ENCODE measurements at regions not wholly inside any gene's neighbourhood (a gene's known extent, or its start where the extent isn't known, plus 50 kb on each side); places are given as distances from the start of the nearest gene placed in this dataset.

DNA sequence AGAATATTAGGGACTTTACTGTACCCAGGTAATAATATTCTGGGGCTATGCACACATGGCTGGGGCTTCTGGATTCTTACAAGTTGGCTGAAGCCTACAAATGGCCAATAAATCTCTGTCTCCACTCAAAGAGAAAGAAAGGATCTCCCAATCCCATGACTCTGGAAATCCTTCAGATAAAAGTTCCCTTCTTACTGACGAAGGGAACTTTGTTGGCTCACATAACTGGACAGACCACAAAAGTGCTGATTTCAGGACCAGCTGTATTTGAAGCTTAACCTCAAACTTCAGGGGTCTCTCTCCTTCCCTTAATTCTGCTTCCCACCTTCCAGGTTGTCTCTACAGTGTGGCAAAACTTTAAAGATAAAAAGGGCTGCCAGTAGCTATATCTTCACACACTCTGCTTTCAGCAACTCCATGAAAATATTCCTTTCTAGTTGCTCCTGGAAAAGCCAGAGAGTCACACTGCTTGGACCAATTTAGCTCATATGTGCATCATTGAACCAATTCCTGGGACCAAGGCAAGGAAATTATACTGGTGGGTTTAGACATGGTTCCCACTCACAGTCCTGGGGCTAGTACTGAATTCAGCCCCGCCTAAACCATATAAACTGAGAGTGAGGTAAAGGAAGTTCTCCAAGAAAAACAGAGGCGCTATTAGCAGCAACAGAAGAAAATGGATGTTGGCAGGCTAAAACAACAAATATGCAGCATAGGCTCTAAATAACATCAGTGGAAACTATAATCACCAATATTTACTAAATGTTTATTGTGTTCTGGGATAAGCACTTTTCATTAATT lies 290.0 kb upstream of the GADL1 start:
- peaks cover 2% of the 10 kb centered on the region for H3K27me3 Mint-ChIP-seq
- H3K4me3 Mint-ChIP-seq = no peak overlapping the region
- no peaks in the 10 kb centered on the region for H3K36me3 Mint-ChIP-seq (ENCODE audit: low read depth)
- DNase-seq = no peak
- intact Hi-C loops (cut with micrococcal nuclease) = no loop called here
- H3K9me3 Mint-ChIP-seq = peaks cover 15% of the 10 kb centered on the region
- H3K27ac Mint-ChIP-seq = no peak overlapping the region
- H3K4me1 Mint-ChIP-seq = no peaks in the 10 kb centered on the region

DNA sequence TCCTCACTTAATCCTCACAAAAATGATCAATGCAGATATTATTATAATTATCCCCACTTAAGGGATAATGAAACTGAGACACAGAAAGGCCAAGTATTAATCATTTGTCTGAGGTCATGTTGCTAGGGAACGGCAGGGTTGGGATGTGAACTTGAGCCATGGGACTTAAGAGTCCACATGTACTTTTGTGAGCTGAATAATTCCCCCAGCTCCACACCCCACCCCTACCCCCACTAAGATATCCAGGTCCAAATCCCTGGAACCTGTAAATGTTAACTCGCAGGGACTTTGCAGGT lies 290.5 kb upstream of the GADL1 start:
- DNase-seq = no peak
- no peaks in the 10 kb centered on the region for H3K36me3 Mint-ChIP-seq (ENCODE audit: low read depth)
- H3K4me1 Mint-ChIP-seq = no peaks in the 10 kb centered on the region
- no peak overlapping the region for H3K27ac Mint-ChIP-seq
- peaks cover 15% of the 10 kb centered on the region for H3K9me3 Mint-ChIP-seq
- no peak overlapping the region for H3K4me3 Mint-ChIP-seq
- intact Hi-C loops (cut with micrococcal nuclease) = no loop called here
- H3K27me3 Mint-ChIP-seq = peaks cover 2% of the 10 kb centered on the region

DNA sequence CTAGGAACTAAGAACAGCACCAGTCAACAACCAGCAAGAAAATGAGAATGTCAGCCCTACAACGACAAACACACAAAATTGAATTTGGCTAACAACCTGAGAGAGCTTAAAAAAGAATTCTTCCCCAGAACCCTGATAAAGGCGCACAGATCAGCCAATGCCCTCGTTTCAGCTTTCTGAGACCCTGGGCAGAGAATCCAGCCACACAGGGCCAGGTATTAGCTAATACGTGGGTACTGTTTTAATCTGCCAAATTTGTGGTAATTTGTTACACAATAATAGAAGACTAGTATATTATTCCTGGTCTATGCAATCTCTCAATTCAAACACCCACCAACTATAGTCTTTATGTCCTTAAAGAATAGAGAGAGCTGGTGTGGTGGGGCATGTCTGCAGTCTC lies 291.6 kb upstream of the GADL1 start:
- no peaks in the 10 kb centered on the region for H3K4me1 Mint-ChIP-seq
- H3K9me3 Mint-ChIP-seq = peaks cover 12% of the 10 kb centered on the region
- peaks cover 2% of the 10 kb centered on the region for H3K27me3 Mint-ChIP-seq
- no peak overlapping the region for H3K27ac Mint-ChIP-seq
- DNase-seq = no peak
- H3K4me3 Mint-ChIP-seq = no peak overlapping the region
- intact Hi-C loops (cut with micrococcal nuclease) = no loop called here
- H3K36me3 Mint-ChIP-seq (ENCODE audit: low read depth) = no peaks in the 10 kb centered on the region

DNA sequence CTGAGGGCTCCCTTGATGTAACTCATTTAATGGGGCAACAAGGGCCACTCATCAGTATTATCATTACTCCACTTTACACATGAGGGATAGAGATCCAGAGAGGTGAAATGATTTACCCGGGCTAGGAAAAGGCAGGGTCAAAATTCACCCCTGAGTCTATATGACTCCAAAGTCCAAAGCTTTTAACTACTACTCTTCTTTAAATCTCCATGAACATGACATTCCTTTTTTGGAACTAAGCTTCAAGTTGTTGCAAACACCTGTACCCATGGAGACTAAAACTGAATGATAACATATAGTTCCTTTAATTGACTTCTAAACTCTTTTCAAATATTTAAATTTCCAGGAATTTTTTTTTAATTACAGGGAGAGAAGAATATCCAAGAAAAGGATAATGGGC lies 292.9 kb upstream of the GADL1 start:
- Mint-ChIP-seq H3K4me3 (no peak overlapping the region), H3K27me3 (peaks cover 2% of the 10 kb centered on the region), H3K27ac (no peak overlapping the region), H3K36me3 (ENCODE audit: low read depth) (no peaks in the 10 kb centered on the region), H3K4me1 (no peaks in the 10 kb centered on the region), H3K9me3 (peaks cover 18% of the 10 kb centered on the region)
- intact Hi-C loops (cut with micrococcal nuclease) = no loop called here
- DNase-seq = no peak

DNA sequence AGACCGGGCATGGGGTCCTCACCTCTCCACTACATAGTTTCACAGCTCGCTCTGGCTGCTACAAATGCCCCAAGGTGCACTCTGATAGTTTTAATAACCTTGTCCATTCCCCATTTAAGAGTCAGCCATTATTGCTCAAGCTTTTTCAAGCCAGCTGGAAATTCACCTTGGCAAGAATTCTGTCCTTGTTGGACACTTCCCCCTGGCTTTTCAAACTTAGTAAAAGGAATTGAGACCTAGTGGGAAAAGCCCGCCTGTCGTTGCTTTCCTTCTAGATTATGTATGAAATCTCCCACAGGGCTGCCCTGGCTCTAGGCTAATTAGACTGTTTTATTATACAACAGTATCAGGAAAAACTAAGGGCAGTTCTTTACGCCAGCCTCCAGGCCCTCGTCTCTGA lies 293.7 kb upstream of the GADL1 start:
- H3K4me3 Mint-ChIP-seq = no peak overlapping the region
- H3K27ac Mint-ChIP-seq = no peak overlapping the region

DNA sequence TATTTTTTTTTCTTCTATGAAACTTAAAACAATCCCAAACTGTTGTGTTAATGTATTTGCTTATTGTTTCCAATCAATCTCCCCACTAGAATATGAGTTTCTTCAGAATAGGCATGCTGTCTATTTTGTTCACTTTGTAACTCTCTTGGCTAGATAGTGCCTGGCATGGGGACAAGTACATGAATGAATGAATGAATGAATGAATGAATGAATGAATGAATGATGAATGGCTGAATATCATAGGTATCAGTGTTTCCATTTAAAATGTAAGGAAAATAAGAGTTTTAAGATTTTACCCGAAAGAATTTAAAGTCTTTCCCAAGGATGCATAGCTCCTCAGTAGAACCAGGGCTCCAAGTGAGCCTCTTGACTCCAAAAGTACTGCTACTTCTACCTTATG lies 294.9 kb upstream of the GADL1 start:
- Mint-ChIP-seq H3K4me3 (no peak overlapping the region), H3K27me3 (peaks cover 2% of the 10 kb centered on the region), H3K27ac (no peak overlapping the region), H3K4me1 (peaks cover 5% of the 10 kb centered on the region), H3K9me3 (peaks cover 31% of the 10 kb centered on the region), H3K36me3 (ENCODE audit: low read depth) (no peaks in the 10 kb centered on the region)
- no peak for DNase-seq
- intact Hi-C loops (cut with micrococcal nuclease) = no loop called here

More for the DNA sequence above, 293.7 kb upstream of the GADL1 start:
- H3K4me1 Mint-ChIP-seq = peaks cover 1% of the 10 kb centered on the region
- no peak for DNase-seq
- H3K36me3 Mint-ChIP-seq (ENCODE audit: low read depth) = no peaks in the 10 kb centered on the region
- peaks cover 20% of the 10 kb centered on the region for H3K9me3 Mint-ChIP-seq
- H3K27me3 Mint-ChIP-seq = peaks cover 2% of the 10 kb centered on the region
- intact Hi-C loops (cut with micrococcal nuclease) = no loop called here

DNA sequence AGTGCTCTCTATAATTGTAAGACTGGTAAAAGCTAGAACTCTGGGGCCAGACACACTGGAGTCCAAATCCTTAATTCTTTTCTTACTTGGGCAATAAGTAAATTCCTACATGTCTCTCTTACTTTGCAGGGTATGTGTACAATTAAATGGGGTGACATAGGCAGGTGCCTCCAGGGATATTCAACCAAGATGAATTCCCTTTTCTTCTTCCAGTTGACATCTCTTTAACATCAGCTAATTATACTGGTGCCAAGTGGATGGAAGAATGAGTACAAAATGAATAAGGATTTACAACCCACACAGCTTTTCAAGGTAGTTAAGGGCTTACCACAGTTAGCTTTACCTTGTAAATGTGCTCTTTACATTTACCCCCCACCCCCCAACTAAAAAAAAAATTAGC lies 295.5 kb upstream of the GADL1 start:
- H3K36me3 Mint-ChIP-seq (ENCODE audit: low read depth) = no peaks in the 10 kb centered on the region
- peaks cover 5% of the 10 kb centered on the region for H3K4me1 Mint-ChIP-seq
- intact Hi-C loops (cut with micrococcal nuclease) = no loop called here
- H3K27ac Mint-ChIP-seq = no peak overlapping the region
- DNase-seq = no peak
- no peak overlapping the region for H3K4me3 Mint-ChIP-seq
- H3K9me3 Mint-ChIP-seq = peaks cover 31% of the 10 kb centered on the region
- peaks cover 2% of the 10 kb centered on the region for H3K27me3 Mint-ChIP-seq

DNA sequence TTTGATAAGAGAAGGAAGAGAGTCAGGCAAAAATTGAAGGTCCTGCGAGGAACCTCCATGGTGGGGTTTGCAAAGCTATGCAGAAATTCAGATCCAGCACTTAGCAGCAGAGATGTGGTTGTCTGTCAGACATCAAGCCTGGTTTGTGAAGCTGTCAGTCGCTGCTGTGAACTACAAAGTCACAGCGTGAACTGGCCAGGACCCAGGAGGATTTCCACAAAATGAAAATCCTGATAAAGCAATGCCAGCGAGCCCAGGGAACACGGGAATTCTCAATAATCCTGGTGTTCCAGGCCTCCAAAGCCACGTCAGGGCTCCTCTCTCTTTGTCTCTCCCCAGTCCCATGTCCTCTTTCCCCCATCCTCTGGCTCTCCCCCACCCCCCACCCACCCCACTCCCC lies 296.9 kb upstream of the GADL1 start:
- Mint-ChIP-seq H3K4me1 (peaks cover 5% of the 10 kb centered on the region), H3K4me3 (no peak overlapping the region), H3K9me3 (peaks cover 22% of the 10 kb centered on the region), H3K27ac (no peak overlapping the region), H3K36me3 (ENCODE audit: low read depth) (no peaks in the 10 kb centered on the region), H3K27me3 (no peaks in the 10 kb centered on the region)
- DNase-seq = no peak
- intact Hi-C loops (cut with micrococcal nuclease) = no loop called here

DNA sequence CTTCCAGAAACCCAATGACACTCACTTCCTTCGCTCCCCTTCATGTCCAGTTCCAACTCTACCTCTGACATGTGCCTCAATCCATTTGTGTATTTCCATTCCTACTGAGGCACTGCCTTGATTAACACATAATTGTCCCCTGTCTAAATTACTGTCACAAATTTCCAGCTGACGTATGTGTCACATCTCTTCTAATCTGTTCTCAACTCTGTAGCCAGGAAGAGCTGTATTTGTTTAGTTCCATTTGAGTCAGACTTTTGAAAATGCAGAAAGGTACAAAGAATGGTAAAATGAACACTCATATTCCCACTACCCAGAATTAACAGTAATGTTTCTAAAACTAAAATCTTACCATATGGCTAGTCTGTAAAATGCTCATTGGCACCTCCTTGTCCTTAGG lies 299.0 kb upstream of the GADL1 start:
- Mint-ChIP-seq H3K36me3 (ENCODE audit: low read depth) (no peaks in the 10 kb centered on the region), H3K27ac (no peak overlapping the region), H3K27me3 (no peaks in the 10 kb centered on the region), H3K4me1 (peaks cover 5% of the 10 kb centered on the region), H3K9me3 (peaks cover 22% of the 10 kb centered on the region), H3K4me3 (no peak overlapping the region)
- no peak for DNase-seq
- intact Hi-C loops (cut with micrococcal nuclease) = no loop called here

DNA sequence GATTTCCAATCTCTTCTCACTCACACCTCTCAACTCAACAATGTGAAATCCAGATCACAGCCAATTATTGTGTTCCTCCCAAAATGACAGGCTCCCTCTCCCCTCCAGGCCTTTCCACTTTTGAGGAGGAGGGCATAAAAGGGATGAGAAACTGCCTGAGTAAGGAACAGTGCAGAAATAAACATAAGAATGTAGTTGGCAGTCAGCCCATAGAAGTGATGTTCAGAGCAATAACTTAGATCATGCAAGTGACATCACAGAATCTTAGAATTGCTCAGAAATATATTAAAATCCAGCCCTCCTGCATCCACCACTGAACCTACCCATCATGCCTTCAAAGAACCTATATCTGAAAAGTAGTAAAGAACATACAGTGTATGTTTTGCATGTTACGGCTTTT lies 299.4 kb upstream of the GADL1 start:
- DNase-seq = no peak
- Mint-ChIP-seq H3K27me3 (no peaks in the 10 kb centered on the region), H3K4me1 (peaks cover 5% of the 10 kb centered on the region), H3K4me3 (no peak overlapping the region), H3K9me3 (peaks cover 22% of the 10 kb centered on the region), H3K36me3 (ENCODE audit: low read depth) (no peaks in the 10 kb centered on the region), H3K27ac (no peak overlapping the region)
- intact Hi-C loops (cut with micrococcal nuclease) = no loop called here

DNA sequence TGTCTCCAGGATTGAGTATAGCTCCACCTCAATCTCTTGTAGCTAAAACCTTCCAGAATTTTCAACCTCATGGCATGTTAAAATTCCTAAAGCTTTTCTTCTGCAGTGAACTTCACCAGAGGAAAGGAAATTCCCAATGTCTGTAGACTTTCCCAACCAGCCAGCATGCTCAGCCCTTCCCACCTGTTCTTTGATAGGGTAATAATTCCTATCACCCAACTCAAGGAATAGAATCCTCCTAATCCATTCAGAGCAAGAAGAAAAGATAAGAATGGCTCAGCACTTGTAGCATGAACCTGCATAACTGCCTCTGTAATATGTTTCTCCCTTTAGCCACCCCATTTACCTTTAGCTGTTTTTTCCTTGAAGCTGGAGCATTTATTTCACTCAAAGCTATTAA lies 301.8 kb upstream of the GADL1 start:
- intact Hi-C loops (cut with micrococcal nuclease) = no loop called here
- Mint-ChIP-seq H3K27me3 (no peaks in the 10 kb centered on the region), H3K4me3 (no peak overlapping the region), H3K27ac (no peak overlapping the region), H3K4me1 (peaks cover 5% of the 10 kb centered on the region), H3K9me3 (peaks cover 19% of the 10 kb centered on the region), H3K36me3 (ENCODE audit: low read depth) (no peaks in the 10 kb centered on the region)
- DNase-seq = no peak

DNA sequence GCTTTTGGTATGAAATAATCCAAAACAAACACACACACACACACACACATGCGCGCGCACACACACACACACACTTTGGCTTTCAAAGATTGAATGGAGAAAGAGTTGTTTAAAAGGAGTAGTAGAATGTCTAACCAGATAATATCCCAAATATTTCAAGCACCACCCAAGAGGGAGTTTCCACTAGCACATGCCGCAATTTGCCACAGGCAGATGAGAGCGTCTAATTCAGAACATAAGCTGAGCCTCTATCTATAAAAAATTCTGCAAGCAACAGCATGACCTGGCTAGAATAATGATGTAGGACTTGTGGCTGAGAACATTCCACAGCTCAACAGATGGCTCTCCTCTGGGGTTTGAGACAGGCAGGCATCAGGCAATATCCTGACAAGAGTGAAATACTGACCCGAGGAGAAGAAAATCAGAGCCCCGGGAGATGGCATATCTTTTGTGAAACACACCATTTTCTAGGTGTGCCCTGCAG lies 302.5 kb upstream of the GADL1 start:
- H3K36me3 Mint-ChIP-seq (ENCODE audit: low read depth) = no peaks in the 10 kb centered on the region
- H3K27ac Mint-ChIP-seq = no peak overlapping the region
- no peaks in the 10 kb centered on the region for H3K27me3 Mint-ChIP-seq
- H3K4me3 Mint-ChIP-seq = no peak overlapping the region
- H3K4me1 Mint-ChIP-seq = peaks cover 5% of the 10 kb centered on the region
- intact Hi-C loops (cut with micrococcal nuclease) = no loop called here
- DNase-seq = no peak
- H3K9me3 Mint-ChIP-seq = peaks cover 16% of the 10 kb centered on the region

DNA sequence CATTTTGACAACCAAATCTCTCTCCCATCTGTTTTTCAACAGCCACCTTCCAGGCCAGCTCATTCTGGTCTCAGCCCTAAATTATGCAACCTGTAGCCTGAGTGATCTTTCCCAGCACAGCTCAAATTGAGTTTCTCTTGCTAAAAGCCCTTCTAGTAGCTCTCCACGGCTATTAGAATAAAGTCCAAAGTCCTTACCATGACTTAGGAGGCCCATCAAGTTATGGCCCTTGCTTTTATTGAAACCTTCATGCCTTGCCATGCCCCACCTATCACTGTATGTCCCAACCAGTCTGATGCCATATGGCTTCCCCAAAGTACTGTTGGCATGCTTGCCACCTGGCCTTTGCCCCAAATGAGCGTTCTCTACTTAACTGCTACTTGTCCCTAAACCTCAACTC lies 303.5 kb upstream of the GADL1 start:
- intact Hi-C loops (cut with micrococcal nuclease) = no loop called here

DNA sequence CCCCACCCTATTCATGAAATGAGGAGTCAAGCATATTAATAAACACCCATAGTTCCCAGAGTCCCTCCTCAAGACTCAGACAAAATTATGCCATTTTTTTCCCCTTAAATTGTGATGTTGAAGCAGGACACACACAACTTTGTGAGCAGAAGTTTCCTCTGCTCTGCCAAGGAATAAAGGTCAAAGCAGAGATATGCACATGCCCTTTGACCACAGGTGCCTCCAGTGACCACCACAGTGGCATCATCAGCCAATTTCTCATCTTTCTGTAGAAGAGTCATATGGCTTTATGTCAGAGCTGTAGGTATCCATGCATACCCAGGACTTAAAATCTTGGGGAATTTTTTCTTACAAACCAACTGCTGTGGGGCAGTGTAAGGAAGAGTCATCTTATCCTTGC lies 304.4 kb upstream of the GADL1 start:
- Mint-ChIP-seq H3K27ac (no peak overlapping the region), H3K9me3 (peaks cover 3% of the 10 kb centered on the region), H3K4me1 (no peaks in the 10 kb centered on the region), H3K36me3 (ENCODE audit: low read depth) (no peaks in the 10 kb centered on the region), H3K4me3 (no peak overlapping the region), H3K27me3 (no peaks in the 10 kb centered on the region)
- no peak for DNase-seq
- intact Hi-C loops (cut with micrococcal nuclease) = no loop called here

More for the DNA sequence above, 303.5 kb upstream of the GADL1 start:
- H3K27ac Mint-ChIP-seq = no peak overlapping the region
- H3K4me3 Mint-ChIP-seq = no peak overlapping the region
- H3K36me3 Mint-ChIP-seq (ENCODE audit: low read depth) = no peaks in the 10 kb centered on the region
- peaks cover 12% of the 10 kb centered on the region for H3K9me3 Mint-ChIP-seq
- no peak for DNase-seq
- H3K4me1 Mint-ChIP-seq = peaks cover 5% of the 10 kb centered on the region
- no peaks in the 10 kb centered on the region for H3K27me3 Mint-ChIP-seq
